ENCODE measurements at regions not wholly inside any gene's neighbourhood (a gene's known extent, or its start where the extent isn't known, plus 50 kb on each side); places are given as distances from the start of the nearest gene placed in this dataset.

- in situ Hi-C loops (cut with HindIII; ENCODE audit: extremely low pct_ligation_motif_present, low pct_unique_long_range_greater_than_20kb): no loop called here
- Histone ChIP-seq H3K27ac (ENCODE audit: extremely low read length, insufficient read depth, low read length) (no peak overlapping the region), H2AFZ (ENCODE audit: low read length) (no peak overlapping the region), H3K9ac (ENCODE audit: insufficient read depth, low read depth, low read length) (no peak overlapping the region), H3K27me3 (ENCODE audit: control insufficient read depth in 1 of 2, insufficient read depth in 2 of 2, low read length in 2 of 2) (no peaks in the 10 kb centered on the region), H3K4me3 (replicated peaks in 1 of 3; ENCODE audit: insufficient read depth in 1 of 3, low read depth in 2 of 3, low read length in 3 of 3) (no peak overlapping the region), H3K4me1 (ENCODE audit: insufficient read depth, low read length) (no peaks in the 10 kb centered on the region), H3K36me3 (replicated peaks in 1 of 2; ENCODE audit: control insufficient read depth in 1 of 2, insufficient read depth in 2 of 2, low read length in 2 of 2) (no peaks in the 10 kb centered on the region), H4K20me1 (ENCODE audit: insufficient read depth, low read length) (no peaks in the 10 kb centered on the region), H3K79me2 (ENCODE audit: insufficient read depth, low read length) (no peaks in the 10 kb centered on the region), H3K9me3 (ENCODE audit: low read length) (no peaks in the 10 kb centered on the region; the same call in 1 of the 2 replicates), H3K4me2 (ENCODE audit: low read depth, low read length) (no peak overlapping the region)
- CTCF ChIA-PET (ENCODE audit: low intra/inter-chr PET ratio, low total read pairs): no interaction called here
- POLR2A ChIA-PET: no interaction called here
- peak; percentile 89 for TF ChIP-seq ZNF160 (CRISPR knock-in tag; IDR thresholded peaks at IDR 0.05)
- TF ChIP-seq EEA1 (CRISPR knock-in tag; IDR thresholded peaks at IDR 0.05; ENCODE audit: borderline replicate concordance): no peak
- intact Hi-C loops (cut with micrococcal nuclease; ENCODE audit: unreplicated experiment): no loop called here
- no TSS peak for BruUV-seq (replicated peaks)
- no peak for DNase-seq (ENCODE audit: low spot score)
- WGBS (ENCODE audit: low lambda C conversion rate): 100% methylated on average over 1 of the region's 1 CpG
- ATAC-seq: no peak
- no peak for FAIRE-seq
These were observed 179.5 kb upstream of the SPIN4 start for GRCh38 chrX:63530654-63531053.

- no peak overlapping the region for H3K4me3 ChIP-seq (replicated peaks in 1 of 3; ENCODE audit: insufficient read depth in 1 of 3, low read depth in 2 of 3, low read length in 3 of 3)
- no peak overlapping the region for H3K4me2 ChIP-seq (ENCODE audit: low read depth, low read length)
- no peak overlapping the region for H3K9ac ChIP-seq (ENCODE audit: insufficient read depth, low read depth, low read length)
- H2AFZ ChIP-seq (ENCODE audit: low read length): no peak overlapping the region
- no peak for ATAC-seq
- ChIA-PET CTCF (ENCODE audit: low intra/inter-chr PET ratio, low total read pairs) (no interaction called here), POLR2A (no interaction called here)
- intact Hi-C loops (cut with micrococcal nuclease; ENCODE audit: unreplicated experiment) (no loop called here), in situ Hi-C loops (cut with HindIII; ENCODE audit: extremely low pct_ligation_motif_present, low pct_unique_long_range_greater_than_20kb) (no loop called here)
- no peak overlapping the region for H3K27ac ChIP-seq (ENCODE audit: extremely low read length, insufficient read depth, low read length)
- no TSS peak for BruUV-seq (replicated peaks)
- no peak for FAIRE-seq
- no peaks in the 10 kb centered on the region; the same call in 1 of the 2 replicates for H3K9me3 ChIP-seq (ENCODE audit: low read length)
- DNase-seq (ENCODE audit: low spot score): no peak
- no peaks in the 10 kb centered on the region for H3K4me1 ChIP-seq (ENCODE audit: insufficient read depth, low read length)
- H3K27me3 ChIP-seq (ENCODE audit: control insufficient read depth in 1 of 2, insufficient read depth in 2 of 2, low read length in 2 of 2): no peaks in the 10 kb centered on the region
- no peaks in the 10 kb centered on the region for H3K36me3 ChIP-seq (replicated peaks in 1 of 2; ENCODE audit: control insufficient read depth in 1 of 2, insufficient read depth in 2 of 2, low read length in 2 of 2)
- no peaks in the 10 kb centered on the region for H4K20me1 ChIP-seq (ENCODE audit: insufficient read depth, low read length)
- TF ChIP-seq TBL1XR1 (IDR thresholded peaks at IDR 0.05; ENCODE audit: borderline replicate concordance, low read length, partially characterized antibody): no peak
- no peak for TF ChIP-seq GPBP1L1 (CRISPR knock-in tag; IDR thresholded peaks at IDR 0.05)
- no peak for TF ChIP-seq E2F1 (CRISPR knock-in tag; IDR thresholded peaks at IDR 0.05)
- TF ChIP-seq ZNF605 (CRISPR knock-in tag; IDR thresholded peaks at IDR 0.05): no peak
- no peak for TF ChIP-seq ATRX (CRISPR knock-in tag; IDR thresholded peaks at IDR 0.05; ENCODE audit: borderline replicate concordance)
- no peak for TF ChIP-seq ARNT2 (CRISPR knock-in tag; IDR thresholded peaks at IDR 0.05; ENCODE audit: low read depth)
- no peak for TF ChIP-seq ZC3H4 (CRISPR knock-in tag; IDR thresholded peaks at IDR 0.05; ENCODE audit: borderline replicate concordance)
- no peak for TF ChIP-seq KAT7 (CRISPR knock-in tag; IDR thresholded peaks at IDR 0.05; ENCODE audit: borderline replicate concordance)
- TF ChIP-seq ZBTB14 (CRISPR knock-in tag; IDR thresholded peaks at IDR 0.05): no peak
- TF ChIP-seq PAX8 (CRISPR knock-in tag; IDR thresholded peaks at IDR 0.05; ENCODE audit: borderline replicate concordance): no peak
- no peak for TF ChIP-seq ISL2 (CRISPR knock-in tag; IDR thresholded peaks at IDR 0.05)
- no peak for TF ChIP-seq HNRNPUL1 (IDR thresholded peaks at IDR 0.05; ENCODE audit: low read depth, low read length)
- TF ChIP-seq ZNF326 (CRISPR knock-in tag; IDR thresholded peaks at IDR 0.05; ENCODE audit: borderline replicate concordance): no peak
- H3K79me2 ChIP-seq (ENCODE audit: insufficient read depth, low read length): no peaks in the 10 kb centered on the region
- WGBS (ENCODE audit: low lambda C conversion rate): no CpG with 5 or more reads among the region's 2 CpGs
These were observed 178.8 kb upstream of the SPIN4 start for GRCh38 chrX:63529961-63530360.

All from HepG2 (cell line).